Choroid plexus epithelial cell (primary cell): ENCODE measurements at regions not wholly inside any gene's neighbourhood (a gene's known extent, or its start where the extent isn't known, plus 50 kb on each side); places are given as distances from the start of the nearest gene placed in this dataset.
"Not testable (repeated sequence)": the region's sequence is repeated elsewhere in the genome, so short reads cannot be mapped to it uniquely, and the experiment has no call there.

ENCODE experiments used
- DNase-seq: peaks from one replicate; pipeline ENCODE4 v3.0.0-alpha.2; 2010; ENCODE audit warnings: low read depth
- H3K4me3 ChIP-seq: 2 replicates; pipeline ENCODE4 v1.5.1; 2011; ENCODE audit warnings: low read depth, mild to moderate bottlenecking, control low read depth, low read length, moderate library complexity
- TF ChIP-seq, protein P1 (sequence below): conservative IDR thresholded peaks from 2 replicates; pipeline ENCODE4 v1.5.1; 2011; ENCODE audit warnings: low read depth, mild to moderate bottlenecking, control low read depth, inconsistent platforms, low read length, moderate library complexity

DNA sequence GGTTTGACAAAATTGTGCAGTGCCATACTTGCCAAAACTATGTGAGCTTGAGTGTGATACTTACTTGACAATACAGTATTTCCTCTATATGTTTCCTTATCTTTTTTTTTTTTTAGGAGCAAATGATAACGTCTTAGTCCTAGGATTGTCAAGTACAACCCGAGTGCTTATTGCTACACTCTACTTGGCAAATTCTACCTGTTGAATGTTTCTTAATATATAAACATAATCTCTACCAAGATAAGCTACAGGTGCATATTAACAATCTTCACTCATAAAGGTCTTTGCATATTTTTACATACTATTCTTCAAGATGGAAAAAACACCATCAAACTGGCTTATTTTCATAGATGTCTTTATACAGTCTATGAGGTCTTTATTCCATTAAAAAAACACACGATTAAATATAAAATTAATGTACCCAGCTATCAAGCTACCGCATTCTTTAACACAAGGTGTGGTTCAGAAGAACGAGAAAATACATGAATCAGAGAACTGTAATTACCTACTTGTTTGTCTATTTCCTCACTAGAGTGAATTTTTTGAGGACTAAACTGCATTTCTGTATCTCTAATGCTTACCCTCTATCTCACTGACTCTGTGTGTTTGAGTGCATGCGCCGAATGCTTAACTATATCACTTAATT is 76.1 kb upstream of the PDSS1 start:
- TF ChIP-seq, protein P1, sequence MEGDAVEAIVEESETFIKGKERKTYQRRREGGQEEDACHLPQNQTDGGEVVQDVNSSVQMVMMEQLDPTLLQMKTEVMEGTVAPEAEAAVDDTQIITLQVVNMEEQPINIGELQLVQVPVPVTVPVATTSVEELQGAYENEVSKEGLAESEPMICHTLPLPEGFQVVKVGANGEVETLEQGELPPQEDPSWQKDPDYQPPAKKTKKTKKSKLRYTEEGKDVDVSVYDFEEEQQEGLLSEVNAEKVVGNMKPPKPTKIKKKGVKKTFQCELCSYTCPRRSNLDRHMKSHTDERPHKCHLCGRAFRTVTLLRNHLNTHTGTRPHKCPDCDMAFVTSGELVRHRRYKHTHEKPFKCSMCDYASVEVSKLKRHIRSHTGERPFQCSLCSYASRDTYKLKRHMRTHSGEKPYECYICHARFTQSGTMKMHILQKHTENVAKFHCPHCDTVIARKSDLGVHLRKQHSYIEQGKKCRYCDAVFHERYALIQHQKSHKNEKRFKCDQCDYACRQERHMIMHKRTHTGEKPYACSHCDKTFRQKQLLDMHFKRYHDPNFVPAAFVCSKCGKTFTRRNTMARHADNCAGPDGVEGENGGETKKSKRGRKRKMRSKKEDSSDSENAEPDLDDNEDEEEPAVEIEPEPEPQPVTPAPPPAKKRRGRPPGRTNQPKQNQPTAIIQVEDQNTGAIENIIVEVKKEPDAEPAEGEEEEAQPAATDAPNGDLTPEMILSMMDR, result no peak
- no peak overlapping the region for H3K4me3 ChIP-seq
- DNase-seq, result no peak

DNA sequence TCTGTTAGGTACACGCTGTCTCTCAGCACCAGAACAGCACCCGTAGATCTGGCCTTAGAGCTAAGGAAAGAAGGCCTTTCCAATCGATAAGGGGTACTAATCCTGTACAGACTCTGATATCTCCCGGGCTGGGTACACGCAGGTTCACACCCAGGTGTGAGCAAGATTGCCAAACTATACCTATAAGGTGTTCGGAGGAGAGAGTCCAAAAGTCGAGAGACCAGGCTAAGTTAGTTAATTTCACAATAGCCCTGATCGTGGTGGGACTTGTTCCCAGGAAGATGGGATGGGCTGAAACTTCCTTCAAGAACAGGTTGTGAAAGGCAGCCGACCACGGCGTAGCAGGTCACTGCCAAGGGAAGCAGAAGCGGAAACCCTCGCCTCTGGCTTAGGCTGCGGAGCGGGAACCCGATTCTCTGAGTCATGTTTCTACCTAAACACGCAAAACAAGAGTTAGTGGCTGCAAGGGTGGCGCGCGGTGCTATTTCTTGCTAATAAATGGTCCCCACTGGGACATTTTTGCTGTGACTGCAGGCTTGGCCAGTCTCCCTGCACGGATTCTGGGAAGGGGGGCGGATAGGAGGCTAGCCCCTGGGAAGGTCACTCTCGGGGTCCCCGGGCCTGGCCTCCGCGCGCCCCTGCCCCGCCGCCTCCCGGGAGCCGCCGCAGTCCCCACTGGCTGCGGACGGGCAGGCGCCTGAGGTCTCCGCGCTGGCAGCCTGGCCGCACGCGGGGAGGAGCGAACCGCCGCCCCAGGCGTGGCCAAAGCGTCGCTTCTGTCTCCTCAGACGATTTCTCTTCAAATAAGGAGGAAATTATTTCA is 75.4 kb upstream of the PDSS1 start:
- TF ChIP-seq, protein P1, result no peak
- peak; percentile 2 for DNase-seq

DNA sequence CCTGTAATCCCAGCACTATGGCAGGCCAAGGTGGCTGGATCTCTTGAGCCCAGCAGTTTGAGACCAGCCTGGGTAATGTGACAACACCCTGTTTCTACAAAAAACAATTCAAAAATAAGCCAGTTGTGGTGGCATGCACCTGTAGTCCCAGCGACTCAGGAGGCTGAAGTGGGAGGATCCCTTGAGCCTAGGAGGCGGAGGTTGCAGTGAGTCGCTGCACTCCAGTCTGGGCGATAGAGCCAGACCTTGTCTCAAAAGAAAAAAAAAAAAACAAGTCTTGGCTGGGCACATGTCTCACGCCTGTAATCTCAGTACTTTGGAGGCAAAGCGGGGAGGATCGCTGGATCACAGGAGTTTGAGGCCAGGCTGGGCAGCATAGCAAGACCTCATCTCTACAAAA is 74.6 kb upstream of the PDSS1 start:
- DNase-seq, result no peak
- H3K4me3 ChIP-seq, result no peak overlapping the region
- TF ChIP-seq, protein P1, result no peak

More for the DNA sequence above, 75.4 kb upstream of the PDSS1 start:
- H3K4me3 ChIP-seq, result no peak overlapping the region

DNA sequence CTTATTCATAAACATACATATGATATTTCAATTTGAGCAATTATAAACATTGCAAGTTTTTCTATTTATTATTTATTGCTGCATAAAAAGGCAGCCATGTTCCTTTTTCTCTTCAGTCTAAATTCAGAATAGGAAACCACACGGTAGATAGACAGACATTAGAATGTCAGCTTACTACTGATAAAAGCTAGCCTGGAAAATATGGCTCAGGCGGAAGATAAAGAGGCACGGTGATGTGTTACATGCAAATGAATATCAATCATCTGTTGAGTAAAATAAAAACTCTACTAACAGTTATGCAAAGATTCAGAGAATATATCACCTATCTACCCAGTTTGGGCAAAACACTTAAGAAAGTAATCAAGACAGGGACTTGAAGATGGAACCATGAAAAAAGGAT is 73.5 kb upstream of the PDSS1 start:
- DNase-seq, result no peak
- TF ChIP-seq, protein P1, result no peak
- H3K4me3 ChIP-seq, result no peak overlapping the region

DNA sequence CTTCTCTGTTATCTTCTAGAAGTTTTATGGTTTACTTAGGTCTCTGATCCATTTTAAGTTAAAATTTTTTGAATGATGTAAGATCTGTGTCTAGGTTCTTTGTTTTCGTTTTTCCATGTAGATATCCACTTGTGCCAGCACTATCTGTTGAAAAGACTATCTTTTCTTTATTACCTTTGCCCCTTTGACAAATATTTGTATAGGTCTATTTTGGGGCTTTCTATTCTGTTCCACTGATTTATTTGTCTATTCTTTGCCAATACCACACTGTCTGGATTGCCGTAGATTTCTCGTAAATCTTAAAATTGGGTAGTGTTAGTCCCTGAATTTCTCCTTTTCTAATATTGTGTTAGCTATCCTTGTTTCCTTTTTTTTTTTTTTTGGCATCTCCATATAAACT is 71.4 kb upstream of the PDSS1 start:
- DNase-seq, result no peak
- H3K4me3 ChIP-seq, result no peak overlapping the region
- TF ChIP-seq, protein P1, result no peak

DNA sequence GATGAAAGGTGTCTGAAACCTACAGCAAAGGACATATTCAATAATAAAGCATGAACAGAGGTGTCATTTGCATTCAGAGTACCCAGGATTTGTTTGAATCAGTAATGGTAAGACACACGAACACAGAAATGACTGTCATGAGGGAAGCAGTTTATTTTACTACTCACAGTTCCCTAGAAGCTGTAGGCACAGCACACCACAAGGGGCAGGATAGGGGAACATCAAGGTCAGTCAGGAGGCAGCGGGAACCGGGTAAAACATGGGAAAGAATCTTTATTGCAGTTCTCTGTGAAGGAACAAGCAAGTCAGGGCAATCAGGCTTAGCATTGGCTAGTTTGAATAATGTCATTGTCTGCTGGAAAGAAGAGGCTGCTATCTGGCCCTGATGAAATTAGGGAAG is 70.2 kb upstream of the PDSS1 start:
- DNase-seq, result no peak
- TF ChIP-seq, protein P1, result no peak
- H3K4me3 ChIP-seq, result no peak overlapping the region

DNA sequence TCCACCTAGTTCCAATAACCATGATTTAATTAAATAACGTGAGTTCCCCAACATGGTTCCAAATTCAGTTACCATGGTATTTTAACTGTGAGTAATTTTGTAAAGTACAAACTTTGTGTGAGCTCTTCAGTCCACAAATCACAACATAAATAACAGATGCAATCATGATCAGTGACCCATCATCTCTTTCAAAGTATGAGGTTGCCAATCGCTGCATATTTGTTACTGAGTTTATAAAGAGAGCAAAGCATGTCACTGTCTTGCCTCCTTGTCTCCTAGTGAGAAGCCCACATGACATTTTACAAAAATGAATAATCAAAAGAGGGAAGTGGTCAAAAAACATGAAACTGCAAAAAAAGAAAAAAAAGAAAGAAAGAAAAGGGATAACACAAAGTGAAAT is 69.1 kb upstream of the PDSS1 start:
- no peak overlapping the region for H3K4me3 ChIP-seq
- no peak for DNase-seq
- TF ChIP-seq, protein P1, result no peak

DNA sequence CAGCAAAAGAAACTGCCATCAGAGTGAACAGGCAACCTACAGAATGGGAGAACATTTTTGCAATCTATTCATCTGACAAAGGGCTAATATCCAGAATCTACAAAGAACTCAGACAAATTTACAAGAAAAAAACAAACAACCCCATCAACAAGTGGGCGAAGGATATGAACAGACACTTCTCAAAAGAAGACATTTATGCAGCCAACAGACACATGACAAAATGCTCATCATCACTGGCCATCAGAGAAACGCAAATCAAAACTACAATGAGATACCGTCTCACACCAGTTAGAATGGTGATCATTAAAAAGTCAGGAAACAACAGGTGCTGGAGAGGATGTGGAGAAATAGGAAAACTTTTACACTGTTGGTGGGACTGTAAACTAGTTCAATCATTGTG is 65.3 kb upstream of the PDSS1 start:
- DNase-seq, H3K4me3 ChIP-seq: not testable (repeated sequence)

DNA sequence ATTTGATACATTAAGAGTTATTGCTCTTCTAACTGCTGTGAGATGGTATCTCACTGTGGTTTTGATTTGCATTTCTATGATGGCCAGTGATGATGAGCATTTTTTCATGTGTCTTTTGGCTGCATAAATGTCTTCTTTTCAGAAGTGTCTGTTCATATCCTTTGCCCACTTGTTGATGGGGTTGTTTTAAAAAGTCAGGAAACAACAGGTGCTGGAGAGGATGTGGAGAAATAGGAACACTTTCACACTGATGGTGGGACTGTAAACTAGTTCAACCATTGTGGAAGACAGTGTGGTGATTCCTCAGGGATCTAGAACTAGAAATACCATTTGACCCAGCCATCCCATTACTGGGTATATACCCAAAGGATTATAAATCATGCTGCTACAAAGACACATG is 63.4 kb upstream of the PDSS1 start:
- not testable (repeated sequence) for DNase-seq, H3K4me3 ChIP-seq
